OCI-LY1 (cell line): ENCODE measurements at regions not wholly inside any gene's neighbourhood (a gene's known extent, or its start where the extent isn't known, plus 50 kb on each side); places are given as distances from the start of the nearest gene placed in this dataset.

Experiments used
- H2AFZ ChIP-seq: fragments of 200-600 bp; sonication (generic), shearing (Covaris generic); 2 replicates; pipeline ENCODE4 v1.6.0; 2014; ENCODE audit warnings: antibody characterized with exemption, mild to moderate bottlenecking, low read length
- H3F3A ChIP-seq: fragments of 200-600 bp; sonication (generic), shearing (Covaris generic); 2 replicates; pipeline ENCODE4 v1.6.0; 2014; ENCODE audit warnings: mild to moderate bottlenecking, antibody characterized with exemption, low read length, moderate library complexity; ENCODE audit not compliant: insufficient read depth
- H3K27ac ChIP-seq: fragments of 200-600 bp; sonication (generic); 2 replicates; pipeline ENCODE4 v1.5.1; 2014; ENCODE audit warnings: low read length, mixed run types, mild to moderate bottlenecking, low read depth; ENCODE audit not compliant: poor library complexity, severe bottlenecking
- H3K27me3 ChIP-seq: fragments of 200-600 bp; sonication (generic); 2 replicates; pipeline ENCODE4 v1.6.0; 2014; ENCODE audit warnings: antibody characterized with exemption, mild to moderate bottlenecking, low read length, moderate library complexity; ENCODE audit not compliant: insufficient read depth
- H3K36me3 ChIP-seq: fragments of 200-600 bp; sonication (generic); 2 replicates; pipeline ENCODE4 v1.6.1; 2014; ENCODE audit warnings: mild to moderate bottlenecking, antibody characterized with exemption, low read length, moderate library complexity, mixed read lengths; ENCODE audit not compliant: insufficient read depth
- H3K4me1 ChIP-seq: fragments of 200-600 bp; sonication (generic); 2 replicates; pipeline ENCODE4 v1.5.1; 2014; ENCODE audit warnings: mild to moderate bottlenecking, low read length, moderate library complexity; ENCODE audit not compliant: insufficient read depth, severe bottlenecking
- H3K4me2 ChIP-seq: fragments of 200-600 bp; sonication (generic), shearing (Covaris generic); 2 replicates; pipeline ENCODE4 v1.6.1; 2014; ENCODE audit warnings: low read length
- H3K4me3 ChIP-seq: fragments of 200-600 bp; sonication (generic); 2 replicates; pipeline ENCODE4 v1.5.1; 2014; ENCODE audit warnings: low read length, low read depth, mild to moderate bottlenecking, mixed read lengths; ENCODE audit not compliant: poor library complexity, severe bottlenecking
- H3K79me2 ChIP-seq: fragments of 200-600 bp; shearing (Covaris generic); 2 replicates; pipeline ENCODE4 v1.6.1; 2016; ENCODE audit warnings: mixed run types, low read length, mixed read lengths; ENCODE audit not compliant: insufficient read depth
- H3K9ac ChIP-seq: fragments of 200-600 bp; sonication (generic), shearing (Covaris generic); 2 replicates; pipeline ENCODE4 v1.6.1; 2014; ENCODE audit warnings: mild to moderate bottlenecking, low read length, mixed read lengths
- H3K9me2 ChIP-seq: fragments of 200-600 bp; sonication (generic), shearing (Covaris generic); 2 replicates; pipeline ENCODE4 v1.6.1; 2014; ENCODE audit warnings: low read depth, mild to moderate bottlenecking, low read length, mixed read lengths
- H3K9me3 ChIP-seq: fragments of 200-600 bp; shearing (Covaris generic); 2 replicates; pipeline ENCODE4 v1.6.1; 2014; ENCODE audit warnings: low read length, mixed read lengths
- H4K20me1 ChIP-seq: fragments of 200-600 bp; sonication (generic), shearing (Covaris generic); 2 replicates; pipeline ENCODE4 v1.6.0; 2016; ENCODE audit warnings: mild to moderate bottlenecking, low read length; ENCODE audit not compliant: insufficient read depth
- CTCF ChIP-seq: fragments of 200-600 bp; sonication (generic), shearing (Covaris generic); IDR thresholded peaks from 2 replicates; pipeline ENCODE4 v1.5.1; 2017; ENCODE audit warnings: mild to moderate bottlenecking, antibody characterized with exemption, low read length, moderate library complexity, mixed read lengths
- EZH2 ChIP-seq: fragments of 200-600 bp; sonication (generic), shearing (Covaris generic); IDR thresholded peaks from 2 replicates; pipeline ENCODE4 v1.8.0; 2017; ENCODE audit warnings: borderline replicate concordance, mixed run types, mild to moderate bottlenecking, antibody characterized with exemption, low read length, moderate library complexity, mixed read lengths

GRCh38 chr14:34220378-34220706, 241.7 kb downstream of the SPTSSA start:
- Histone ChIP-seq H3K9me2 (no peaks in the 10 kb centered on the region), H3K27ac (no peak overlapping the region), H2AFZ (no peak overlapping the region), H3F3A (no peaks in the 10 kb centered on the region), H3K4me1 (no peaks in the 10 kb centered on the region), H3K79me2 (no peaks in the 10 kb centered on the region), H3K4me3 (no peak overlapping the region), H4K20me1 (no peaks in the 10 kb centered on the region), H3K4me2 (no peak overlapping the region), H3K9me3 (no peaks in the 10 kb centered on the region), H3K36me3 (no peaks in the 10 kb centered on the region), H3K9ac (no peak overlapping the region), H3K27me3 (no peaks in the 10 kb centered on the region)
- TF ChIP-seq CTCF (no peak), EZH2 (no peak)

- Histone ChIP-seq H3K79me2 (no peaks in the 10 kb centered on the region), H3K9me2 (no peaks in the 10 kb centered on the region), H3K9me3 (no peaks in the 10 kb centered on the region), H3K4me1 (no peaks in the 10 kb centered on the region), H4K20me1 (no peaks in the 10 kb centered on the region), H2AFZ (no peak overlapping the region), H3F3A (no peaks in the 10 kb centered on the region), H3K4me2 (no peak overlapping the region), H3K27ac (no peak overlapping the region), H3K4me3 (no peak overlapping the region), H3K9ac (no peak overlapping the region), H3K36me3 (no peaks in the 10 kb centered on the region), H3K27me3 (no peaks in the 10 kb centered on the region)
- TF ChIP-seq CTCF (no peak), EZH2 (no peak)
These were observed 242.2 kb downstream of the SPTSSA start for GRCh38 chr14:34219661-34220377.

- Histone ChIP-seq H3F3A (no peaks in the 10 kb centered on the region), H3K4me1 (no peaks in the 10 kb centered on the region), H3K4me2 (no peak overlapping the region), H3K79me2 (no peaks in the 10 kb centered on the region), H3K27me3 (no peaks in the 10 kb centered on the region), H3K36me3 (no peaks in the 10 kb centered on the region), H3K9me3 (no peaks in the 10 kb centered on the region), H4K20me1 (no peaks in the 10 kb centered on the region), H2AFZ (no peak overlapping the region), H3K9me2 (no peaks in the 10 kb centered on the region), H3K4me3 (no peak overlapping the region), H3K27ac (no peak overlapping the region), H3K9ac (no peak overlapping the region)
- no peak for TF ChIP-seq EZH2
- TF ChIP-seq CTCF: no peak
These were observed 243.2 kb downstream of the SPTSSA start for GRCh38 chr14:34218881-34219280.
